HepG2 (cell line): ENCODE measurements at regions not wholly inside any gene's neighbourhood (a gene's known extent, or its start where the extent isn't known, plus 50 kb on each side); places are given as distances from the start of the nearest gene placed in this dataset.

ENCODE experiments used
- ATAC-seq: fragments of 200-7000 bp; cut with Tn5 transposase; 3 replicates; pipeline ENCODE4 v1.9.1; 2020; ENCODE audit warnings: mild to moderate bottlenecking, moderate library complexity
- BruUV-seq: library from RNA; stranded (reverse); fragments of 400-500 nt; replicated peaks from 2 replicates; lab custom pipeline; 2021; lab: Mats Ljungman, UMichigan
- CTCF ChIA-PET: fragments of 300-600 bp; formaldehyde crosslinking; extraction: SDS; loops from one replicate; lab custom pipeline; 2021; ENCODE audit warnings: low total read pairs, inconsistent platforms, low intra/inter-chr PET ratio; lab: Yijun Ruan, JAX
- POLR2A ChIA-PET: fragments of 350-600 bp; sonication (Branson Sonifier 250); formaldehyde crosslinking; loops from one replicate; lab custom pipeline; 2020; ENCODE audit warnings: antibody characterized with exemption, inconsistent platforms; lab: Yijun Ruan, JAX
- DNase-seq: peaks from one replicate; pipeline ENCODE4 v3.0.0-alpha.2; 2015; ENCODE audit warnings: low spot score
- FAIRE-seq: peaks from 3 replicates; lab custom pipeline; 2011; peaks lifted over from hg19 to GRCh38; lab: Jason Lieb, UNC
- H2AFZ ChIP-seq: one replicate; pipeline ENCODE4 v1.6.1; 2011; ENCODE audit warnings: low read length, inconsistent platforms
- H3K27ac ChIP-seq: fragments of 300-600 bp; 3 replicates; pipeline ENCODE4 v1.8.0; 2011; ENCODE audit warnings: mixed run types, mild to moderate bottlenecking, mixed read lengths, low read length, inconsistent platforms; ENCODE audit not compliant: insufficient read depth; ENCODE audit errors: extremely low read length
- H3K27me3 ChIP-seq, 2 experiments: fragments of 200-600 bp in 1 of 2; 2 replicates in 1 of 2; 3 replicates in 1 of 2; pipeline versions ENCODE4 v1.6.0 to v1.8.0; 2011; ENCODE audit warnings: low read length in 2 of 2, mild to moderate bottlenecking in 2 of 2, moderate library complexity in 2 of 2, inconsistent platforms in 1 of 2; ENCODE audit not compliant: insufficient read depth in 2 of 2, control insufficient read depth in 1 of 2
- H3K36me3 ChIP-seq, 2 experiments: fragments of 200-600 bp in 1 of 2; replicated peaks in 1 of 2; 2 replicates in 1 of 2; 3 replicates in 1 of 2; pipeline versions ENCODE4 v1.5.1 to v1.8.0; 2011; ENCODE audit warnings: low read length in 2 of 2, inconsistent platforms in 1 of 2; ENCODE audit not compliant: insufficient read depth in 2 of 2, control insufficient read depth in 1 of 2
- H3K4me1 ChIP-seq: 2 replicates; pipeline ENCODE4 v1.5.1; 2012; ENCODE audit warnings: low read length, inconsistent platforms; ENCODE audit not compliant: insufficient read depth
- H3K4me2 ChIP-seq: 2 replicates; pipeline ENCODE4 v1.6.0; 2011; ENCODE audit warnings: low read depth, low read length, inconsistent platforms
- H3K4me3 ChIP-seq, 3 experiments: fragments of 200-600 bp in 1 of 3; sonication (generic), shearing (Covaris generic) in 1 of 3; replicated peaks in 1 of 3; 2 replicates each; pipeline ENCODE4 v1.5.1; 2011 to 2016; ENCODE audit warnings: low read length in 3 of 3, inconsistent platforms in 2 of 3, low read depth in 2 of 3, mild to moderate bottlenecking in 2 of 3, control low read depth in 1 of 3, mixed read lengths in 1 of 3; ENCODE audit not compliant: insufficient read depth in 1 of 3
- H3K79me2 ChIP-seq: one replicate; pipeline ENCODE4 v1.6.1; 2011; ENCODE audit warnings: low read length, inconsistent platforms; ENCODE audit not compliant: insufficient read depth
- H3K9ac ChIP-seq: 2 replicates; pipeline ENCODE4 v1.6.0; 2011; ENCODE audit warnings: mild to moderate bottlenecking, low read depth, low read length, inconsistent platforms; ENCODE audit not compliant: insufficient read depth
- H3K9me3 ChIP-seq: 2 replicates; pipeline ENCODE4 v1.5.1; 2012; ENCODE audit warnings: mild to moderate bottlenecking, low read length
- H4K20me1 ChIP-seq: 2 replicates; pipeline ENCODE4 v1.6.0; 2011; ENCODE audit warnings: inconsistent platforms, mild to moderate bottlenecking, low read length, moderate library complexity; ENCODE audit not compliant: insufficient read depth
- ASH2L ChIP-seq: fragments of 300-600, 200-600 bp; sonication (generic); IDR thresholded peaks from 2 replicates; pipeline ENCODE4 v1.7.0; 2017; ENCODE audit warnings: low read depth, mild to moderate bottlenecking, moderate library complexity, mixed read lengths, low read length; ENCODE audit not compliant: insufficient read length
- BCL3 ChIP-seq: sonication (generic); formaldehyde crosslinking; IDR thresholded peaks from 2 replicates; pipeline ENCODE4 v1.5.1; 2020; ENCODE audit warnings: mild to moderate bottlenecking, missing genetic modification reagents, moderate library complexity
- BHLHE40 ChIP-seq: IDR thresholded peaks from 2 replicates; pipeline ENCODE4 v1.6.1; 2011; ENCODE audit warnings: low read length, improper control_type of control experiment
- CBX1 ChIP-seq: IDR thresholded peaks from one replicate; pipeline ENCODE4 v1.6.1; 2016; ENCODE audit warnings: antibody characterized with exemption, low read depth
- E2F2 ChIP-seq: sonication (generic); formaldehyde crosslinking; IDR thresholded peaks from 2 replicates; pipeline ENCODE4 v1.4.0; 2020; ENCODE audit warnings: missing genetic modification reagents, borderline replicate concordance
- GABPA ChIP-seq, 2 experiments: IDR thresholded peaks; 2 replicates each; pipeline ENCODE4 v1.6.1; 2011 to 2016; ENCODE audit warnings: low read depth in 2 of 2, low read length in 1 of 2, missing biosample characterization in 1 of 2, missing genetic modification characterization in 1 of 2
- HCFC1 ChIP-seq: fragments of 150-350 bp; IDR thresholded peaks from 2 replicates; pipeline ENCODE4 v1.6.1; 2014; ENCODE audit warnings: low read depth, low read length
- NAIF1 ChIP-seq: sonication (generic); formaldehyde crosslinking; IDR thresholded peaks from 2 replicates; pipeline ENCODE4 v1.5.0; 2020; ENCODE audit warnings: mild to moderate bottlenecking, missing genetic modification reagents, borderline replicate concordance
- NR0B2 ChIP-seq: sonication (generic); formaldehyde crosslinking; IDR thresholded peaks from 2 replicates; pipeline ENCODE4 v1.4.0; 2020; ENCODE audit warnings: mild to moderate bottlenecking, missing genetic modification reagents
- PHF8 ChIP-seq: sonication (generic); formaldehyde crosslinking; IDR thresholded peaks from 2 replicates; pipeline ENCODE4 v1.5.0; 2020; ENCODE audit warnings: missing genetic modification reagents
- TEAD2 ChIP-seq: sonication (generic); formaldehyde crosslinking; IDR thresholded peaks from 2 replicates; pipeline ENCODE4 v1.9.0; 2021; ENCODE audit warnings: missing genetic modification reagents
- TRIM24 ChIP-seq: sonication (generic); formaldehyde crosslinking; IDR thresholded peaks from 2 replicates; pipeline ENCODE4 v1.8.0; 2022; ENCODE audit warnings: mild to moderate bottlenecking, missing genetic modification reagents
- WIZ ChIP-seq: sonication (generic); formaldehyde crosslinking; IDR thresholded peaks from 2 replicates; pipeline ENCODE4 v1.5.1; 2020; ENCODE audit warnings: mild to moderate bottlenecking, missing genetic modification reagents
- ZNF260 ChIP-seq: sonication (generic); formaldehyde crosslinking; IDR thresholded peaks from 2 replicates; pipeline ENCODE4 v1.4.0; 2020; ENCODE audit warnings: missing genetic modification reagents, low read depth, mild to moderate bottlenecking, borderline replicate concordance
- ZNF264 ChIP-seq: sonication (generic); formaldehyde crosslinking; IDR thresholded peaks from 2 replicates; pipeline ENCODE4 v1.4.0; 2020; ENCODE audit warnings: missing genetic modification reagents
- ZNF276 ChIP-seq: sonication (generic); formaldehyde crosslinking; IDR thresholded peaks from 2 replicates; pipeline ENCODE4 v1.4.0; 2020; ENCODE audit warnings: mild to moderate bottlenecking, low read depth, missing genetic modification reagents
- ZNF430 ChIP-seq: sonication (generic); formaldehyde crosslinking; IDR thresholded peaks from 2 replicates; pipeline ENCODE4 v1.9.0; 2021; ENCODE audit warnings: mild to moderate bottlenecking, missing genetic modification reagents
- ZNF549 ChIP-seq: sonication (generic); formaldehyde crosslinking; IDR thresholded peaks from 2 replicates; pipeline ENCODE4 v1.5.0; 2020; ENCODE audit warnings: missing genetic modification reagents
- ZSCAN30 ChIP-seq: sonication (generic); formaldehyde crosslinking; IDR thresholded peaks from 2 replicates; pipeline ENCODE4 v1.5.0; 2020; ENCODE audit warnings: mild to moderate bottlenecking, missing genetic modification reagents
- ZSCAN9 ChIP-seq: IDR thresholded peaks from 2 replicates; pipeline ENCODE4 v1.6.1; 2016; ENCODE audit warnings: borderline replicate concordance
- WGBS: methylation state at CpG from one replicate; pipeline ENCODE4 v1.1.6; 2017; ENCODE audit warnings: low lambda C conversion rate; 5-methylcytosine and 5-hydroxymethylcytosine counted together
- in situ Hi-C: cut with HindIII; loops from 2 replicates; pipeline ENCODE4 v1.10.0; 2017; ENCODE audit warnings: low pct_unique_long_range_greater_than_20kb; ENCODE audit not compliant: extremely low pct_ligation_motif_present
- intact Hi-C: fragments of 100-400 bp; cut with micrococcal nuclease; formaldehyde crosslinking; loops from one replicate; pipeline ENCODE4 v1.10.0; 2022; ENCODE audit not compliant: unreplicated experiment

- Histone ChIP-seq H3K4me3 (no peak overlapping the region), H3K9me3 (no peaks in the 10 kb centered on the region), H3K4me2 (no peak overlapping the region), H3K4me1 (no peaks in the 10 kb centered on the region), H2AFZ (no peak overlapping the region), H3K79me2 (no peaks in the 10 kb centered on the region), H3K36me3 (no peaks in the 10 kb centered on the region), H3K27me3 (no peaks in the 10 kb centered on the region), H4K20me1 (no peaks in the 10 kb centered on the region), H3K9ac (no peak overlapping the region), H3K27ac (no peak overlapping the region)
- ATAC-seq (no peak), DNase-seq (no peak), FAIRE-seq (no peak)
- no TSS peak for BruUV-seq
- CTCF ChIA-PET = no interaction called here
- POLR2A ChIA-PET = no interaction called here
- intact Hi-C loops (no loop called here), in situ Hi-C loops (no loop called here)
- 34% methylated on average over 3 of the region's 3 CpGs for WGBS
- TF ChIP-seq GABPA (IDR thresholded peaks at IDR 0.05; ENCODE audit: low read depth, low read length) = no peak
- no peak for TF ChIP-seq GABPA (CRISPR knock-in tag; IDR thresholded peaks at IDR 0.05; ENCODE audit: low read depth)
- no peak for TF ChIP-seq E2F2 (CRISPR knock-in tag)
- TF ChIP-seq ZNF430 (CRISPR knock-in tag) = no peak
- TF ChIP-seq TRIM24 (CRISPR knock-in tag) = no peak
- TF ChIP-seq ZNF260 (CRISPR knock-in tag) = no peak
- no peak for TF ChIP-seq HCFC1
- no peak for TF ChIP-seq ZNF276 (CRISPR knock-in tag)
- no peak for TF ChIP-seq NR0B2 (CRISPR knock-in tag)
- no peak for TF ChIP-seq BCL3 (CRISPR knock-in tag)
- TF ChIP-seq BHLHE40 = no peak
- TF ChIP-seq ZSCAN9 (CRISPR knock-in tag) = no peak
- no peak for TF ChIP-seq PHF8 (CRISPR knock-in tag)
- no peak for TF ChIP-seq CBX1
- TF ChIP-seq ASH2L = no peak
- TF ChIP-seq WIZ (CRISPR knock-in tag) = no peak
- TF ChIP-seq ZNF264 (CRISPR knock-in tag) = no peak
- no peak for TF ChIP-seq ZSCAN30 (CRISPR knock-in tag)
- TF ChIP-seq TEAD2 (CRISPR knock-in tag) = no peak
- TF ChIP-seq ZNF549 (CRISPR knock-in tag) = no peak
- no peak for TF ChIP-seq NAIF1 (CRISPR knock-in tag)
Observed at GRCh38 chr10:33087152-33087551, 129.1 kb upstream of the ITGB1 start.
